GM18499 (cell line): ENCODE measurements at regions not wholly inside any gene's neighbourhood (a gene's known extent, or its start where the extent isn't known, plus 50 kb on each side); places are given as distances from the start of the nearest gene placed in this dataset.
"Not testable (repeated sequence)": the region's sequence is repeated elsewhere in the genome, so short reads cannot be mapped to it uniquely, and the experiment has no call there.

Experiments
- ATAC-seq: cut with Tn5 transposase; IDR thresholded peaks from one replicate; pipeline ENCODE4 v1.9.1; 2021; ENCODE audit warnings: moderate number of reproducible peaks; ENCODE audit not compliant: insufficient read depth, unreplicated experiment

- no peak for ATAC-seq
Observed at GRCh38 chr6:139533171-139533570, 158.7 kb upstream of the CITED2 start.

- ATAC-seq = no peak
Observed at GRCh38 chr6:139531148-139532115, 157.0 kb upstream of the CITED2 start.

- no peak for ATAC-seq
Observed at GRCh38 chr6:139530561-139530960, 156.1 kb upstream of the CITED2 start.

GRCh38 chr6:139529420-139529819 lies 155.0 kb upstream of the CITED2 start:
- ATAC-seq = no peak

GRCh38 chr6:139528471-139528870 lies 154.0 kb upstream of the CITED2 start:
- ATAC-seq = no peak

- no peak for ATAC-seq
Observed at GRCh38 chr6:139525415-139525814, 151.0 kb upstream of the CITED2 start.

GRCh38 chr6:139523986-139524385 lies 149.5 kb upstream of the CITED2 start:
- ATAC-seq = no peak

- no peak for ATAC-seq
Observed at GRCh38 chr6:139522511-139523220, 148.2 kb upstream of the CITED2 start.

GRCh38 chr6:139521338-139521737 lies 146.9 kb upstream of the CITED2 start:
- no peak for ATAC-seq

GRCh38 chr6:139520321-139520768 lies 145.9 kb upstream of the CITED2 start:
- ATAC-seq = no peak

- no peak for ATAC-seq
Observed at GRCh38 chr6:139519571-139520031, 145.2 kb upstream of the CITED2 start.

- no peak for ATAC-seq
Observed at GRCh38 chr6:139519097-139519496, 144.6 kb upstream of the CITED2 start.

GRCh38 chr6:139518556-139519091 lies 144.2 kb upstream of the CITED2 start:
- no peak for ATAC-seq

- ATAC-seq = not testable (repeated sequence)
Observed at GRCh38 chr6:139517998-139518555, 143.6 kb upstream of the CITED2 start.

GRCh38 chr6:139515511-139515910 lies 141.1 kb upstream of the CITED2 start:
- no peak for ATAC-seq

GRCh38 chr6:139514819-139515218 lies 140.4 kb upstream of the CITED2 start:
- ATAC-seq = no peak

GRCh38 chr6:139510040-139510790 lies 135.8 kb upstream of the CITED2 start:
- ATAC-seq = no peak

- ATAC-seq = no peak
Observed at GRCh38 chr6:139509167-139509566, 134.7 kb upstream of the CITED2 start.

GRCh38 chr6:139508576-139508975 lies 134.1 kb upstream of the CITED2 start:
- ATAC-seq = no peak

- ATAC-seq = no peak
Observed at GRCh38 chr6:139508023-139508422, 133.6 kb upstream of the CITED2 start.
